SKM-1 treated with dmso at 0.1 percent for 144 hours (cell line): ENCODE measurements at regions not wholly inside any gene's neighbourhood (a gene's known extent, or its start where the extent isn't known, plus 50 kb on each side); places are given as distances from the start of the nearest gene placed in this dataset.

Experiments used
- DNase-seq: peaks from one replicate; lab custom pipeline; 2025; ENCODE audit not compliant: unreplicated experiment; lab: John Stamatoyannopoulos, UW

GRCh38 chr5:143730112-143730801 is 81.7 kb upstream of the HMHB1 start:
- DNase-seq: no peak

- DNase-seq: no peak
These were observed 82.5 kb upstream of the HMHB1 start for GRCh38 chr5:143729334-143729946.

GRCh38 chr5:143723159-143723558 is 88.8 kb upstream of the HMHB1 start:
- no peak for DNase-seq

GRCh38 chr5:143721925-143722324 is 90.0 kb upstream of the HMHB1 start:
- no peak for DNase-seq

GRCh38 chr5:143720689-143721088 is 91.3 kb upstream of the HMHB1 start:
- no peak for DNase-seq

- DNase-seq: no peak
These were observed 94.6 kb upstream of the HMHB1 start for GRCh38 chr5:143717400-143717799.

GRCh38 chr5:143716881-143717280 is 95.1 kb upstream of the HMHB1 start:
- DNase-seq: no peak

- no peak for DNase-seq
These were observed 96.3 kb upstream of the HMHB1 start for GRCh38 chr5:143715616-143716015.

GRCh38 chr5:143714629-143715028 is 97.3 kb upstream of the HMHB1 start:
- DNase-seq: no peak

- no peak for DNase-seq
These were observed 98.6 kb upstream of the HMHB1 start for GRCh38 chr5:143713047-143714003.

GRCh38 chr5:143708672-143709071 is 103.3 kb upstream of the HMHB1 start:
- DNase-seq: no peak

GRCh38 chr5:143707806-143708205 is 104.2 kb upstream of the HMHB1 start:
- no peak for DNase-seq

GRCh38 chr5:143705381-143705780 is 106.6 kb upstream of the HMHB1 start:
- DNase-seq: no peak

GRCh38 chr5:143703659-143704058 is 108.3 kb upstream of the HMHB1 start:
- no peak for DNase-seq

GRCh38 chr5:143701493-143701892 is 110.5 kb upstream of the HMHB1 start:
- no peak for DNase-seq

GRCh38 chr5:143700994-143701393 is 111.0 kb upstream of the HMHB1 start:
- no peak for DNase-seq

- DNase-seq: no peak
These were observed 112.8 kb upstream of the HMHB1 start for GRCh38 chr5:143699121-143699520.

GRCh38 chr5:143698574-143698973 is 113.4 kb upstream of the HMHB1 start:
- DNase-seq: no peak

- no peak for DNase-seq
These were observed 115.0 kb upstream of the HMHB1 start for GRCh38 chr5:143696921-143697320.

- DNase-seq: no peak
These were observed 116.0 kb upstream of the HMHB1 start for GRCh38 chr5:143695941-143696340.

GRCh38 chr5:143695244-143695864 is 116.6 kb upstream of the HMHB1 start:
- DNase-seq: no peak
